Heart right ventricle (tissue), 16 donors: ENCODE measurements at regions not wholly inside any gene's neighbourhood (a gene's known extent, or its start where the extent isn't known, plus 50 kb on each side); places are given as distances from the start of the nearest gene placed in this dataset.

ENCODE experiments used
- ATAC-seq, 8 donors: fragments of 200-7000 bp; cut with Tn5 transposase; one replicate each; pipeline ENCODE4 v1.9.1; 2020; ENCODE audit warnings: mild to moderate bottlenecking in 8 of 8, moderate library complexity in 8 of 8, moderate number of reproducible peaks in 1 of 8
- DNase-seq, 2 donors: peaks; one replicate each; pipeline ENCODE4 v3.0.0-alpha.2; 2020
- H3K27ac ChIP-seq, 10 donors: fragments of 200-600 bp; sonication (generic) in 2 of 10; one replicate each; pipeline versions ENCODE4 v1.5.0 to v1.8.0; 2020 to 2022; ENCODE audit warnings: mild to moderate bottlenecking in 3 of 10
- H3K27me3 ChIP-seq, 7 donors: fragments of 200-600 bp; one replicate each; pipeline ENCODE4 v1.8.0; 2021 to 2022; ENCODE audit warnings: mild to moderate bottlenecking in 2 of 7
- H3K36me3 ChIP-seq, 9 donors: fragments of 200-600 bp; sonication (generic) in 1 of 9; one replicate each; pipeline versions ENCODE4 v1.5.0 to v1.8.0; 2020 to 2022; ENCODE audit warnings: mild to moderate bottlenecking in 2 of 9
- H3K4me1 ChIP-seq, 9 donors: fragments of 200-600 bp; sonication (generic) in 1 of 9; one replicate each; pipeline versions ENCODE4 v1.5.0 to v1.8.0; 2020 to 2022; ENCODE audit warnings: mild to moderate bottlenecking in 4 of 9
- H3K4me3 ChIP-seq, 10 donors: fragments of 200-600 bp; sonication (generic) in 2 of 10; one replicate each; pipeline versions ENCODE4 v1.5.0 to v1.8.0; 2020 to 2022; ENCODE audit warnings: mild to moderate bottlenecking in 7 of 10, moderate library complexity in 2 of 10
- H3K9me3 ChIP-seq, 11 donors: fragments of 200-600 bp in 10 of 11; sonication (generic) in 2 of 11; one replicate each; pipeline versions ENCODE4 v1.5.0 to v1.8.0; 2013 to 2022; ENCODE audit warnings: mild to moderate bottlenecking in 2 of 11, control low read depth in 1 of 11, moderate library complexity in 1 of 11
- WGBS, 2 donors: extraction: QIAGEN DNeasy Blood & Tissue Kit; methylation state at CpG; one replicate each; pipeline ENCODE4 v1.1.7; 2013; ENCODE audit warnings: inconsistent platforms in 1 of 2; 5-methylcytosine and 5-hydroxymethylcytosine counted together
- intact Hi-C, 10 donors: fragments of 100-400 bp; cut with DNase I; formaldehyde crosslinking; loops; one replicate each; pipeline versions ENCODE4 v1.11.1 to v1.14.2; 2022
- TF ChIP-seq, protein P1 (sequence below), 9 donors: fragments of 200-600 bp; sonication (generic) in 2 of 9; IDR thresholded peaks; one replicate each; pipeline versions ENCODE4 v1.5.0 to v1.8.0; 2021 to 2022; ENCODE audit warnings: antibody characterized with exemption in 9 of 9, mild to moderate bottlenecking in 5 of 9, moderate library complexity in 1 of 9
- donor health status: Arrhythmogenic right ventricular cardiomyopathy.
- donor health status: ischemic (EF 13 %, LVEDD 7.1; RV severe dilation, severe dysfunction).
- donor health status: healthy with polysubstance abuse.
- donor health status: DM: no; HTN: yes; CAD: no.
- donor health status: DM: no; HTN: no; CAD: no.
- donor health status: ischemic (EF 25% LVEDD 6.9; RV normal size, moderate dysfunction).
- donor health status: ischemic (EF 25% LVEDD 5.7; RV mildly dilated, moderate dysfunction).
- donor health status: healthy.
- donor health status: DM: yes; HTN: yes; CAD: no.
- donor health status: Ischemic cardiomyopathy.
- donor health status: ischemic (EF 35%, LVEDD 5.7; RV mildly dilated, moderate dysfunction).
- donor health status: nonischemic (EF 11% LVEDD 7.7; RV severe dilation, severe dysfunction).
- donor health status: DM: yes; HTN: yes; CAD: no.
- donor health status: PGD.
- donor health status: ischemic (EF 29% LVEDD 5.4; RV normal size, mild dysfunction).
- donor health status: nonischemic (EF 23%, LVEDD 6.1; RV moderate dilation, normal function).

DNA sequence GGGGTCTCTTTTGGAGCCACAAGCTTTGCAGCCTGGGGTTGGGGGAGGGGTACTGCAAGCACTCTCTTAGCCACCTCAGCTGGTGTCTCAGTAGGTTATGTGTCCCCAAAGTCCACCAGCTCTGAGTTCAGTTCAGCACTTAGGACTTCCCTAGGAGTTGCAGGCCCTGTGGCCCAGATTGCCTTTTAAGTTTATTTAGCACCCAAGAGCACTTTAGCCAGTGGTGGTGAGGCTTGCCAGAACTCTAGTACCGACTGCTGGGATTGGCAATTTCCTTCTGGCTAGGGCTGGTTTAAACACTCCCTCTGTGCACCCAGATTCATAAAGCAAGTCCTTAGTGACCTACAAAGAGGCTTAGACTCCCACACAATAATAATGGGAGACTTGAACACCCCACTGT lies 489.9 kb upstream of the RPS6KA3 start:
- Histone ChIP-seq H3K36me3 (no peaks in the 10 kb centered on the region), H3K27ac (no peak overlapping the region), H3K9me3 (no peaks in the 10 kb centered on the region), H3K4me3 (no peak overlapping the region), H3K4me1 (no peaks in the 10 kb centered on the region), H3K27me3 (no peaks in the 10 kb centered on the region)
- DNase-seq (no peak), ATAC-seq (no peak)
- TF ChIP-seq, protein P1, sequence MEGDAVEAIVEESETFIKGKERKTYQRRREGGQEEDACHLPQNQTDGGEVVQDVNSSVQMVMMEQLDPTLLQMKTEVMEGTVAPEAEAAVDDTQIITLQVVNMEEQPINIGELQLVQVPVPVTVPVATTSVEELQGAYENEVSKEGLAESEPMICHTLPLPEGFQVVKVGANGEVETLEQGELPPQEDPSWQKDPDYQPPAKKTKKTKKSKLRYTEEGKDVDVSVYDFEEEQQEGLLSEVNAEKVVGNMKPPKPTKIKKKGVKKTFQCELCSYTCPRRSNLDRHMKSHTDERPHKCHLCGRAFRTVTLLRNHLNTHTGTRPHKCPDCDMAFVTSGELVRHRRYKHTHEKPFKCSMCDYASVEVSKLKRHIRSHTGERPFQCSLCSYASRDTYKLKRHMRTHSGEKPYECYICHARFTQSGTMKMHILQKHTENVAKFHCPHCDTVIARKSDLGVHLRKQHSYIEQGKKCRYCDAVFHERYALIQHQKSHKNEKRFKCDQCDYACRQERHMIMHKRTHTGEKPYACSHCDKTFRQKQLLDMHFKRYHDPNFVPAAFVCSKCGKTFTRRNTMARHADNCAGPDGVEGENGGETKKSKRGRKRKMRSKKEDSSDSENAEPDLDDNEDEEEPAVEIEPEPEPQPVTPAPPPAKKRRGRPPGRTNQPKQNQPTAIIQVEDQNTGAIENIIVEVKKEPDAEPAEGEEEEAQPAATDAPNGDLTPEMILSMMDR (IDR thresholded peaks at IDR 0.05) = no peak
- WGBS, 2 donors = 83 to 93% methylated on average over 1 of the region's 1 CpG
- intact Hi-C loops = no loop called here

GRCh38 chrX:20753076-20753475 lies 486.4 kb upstream of the RPS6KA3 start:
- no peak overlapping the region for H3K27ac ChIP-seq
- no peaks in the 10 kb centered on the region for H3K27me3 ChIP-seq
- ATAC-seq = no peak
- DNase-seq = no peak
- TF ChIP-seq, protein P1 (IDR thresholded peaks at IDR 0.05) = no peak
- H3K4me1 ChIP-seq = no peaks in the 10 kb centered on the region
- 78 to 80% methylated on average over 3 of the region's 3 CpGs for WGBS, 2 donors
- no peaks in the 10 kb centered on the region for H3K9me3 ChIP-seq
- no peaks in the 10 kb centered on the region for H3K36me3 ChIP-seq
- H3K4me3 ChIP-seq = no peak overlapping the region
- intact Hi-C loops = no loop called here

GRCh38 chrX:20746690-20747089 lies 480.0 kb upstream of the RPS6KA3 start:
- Histone ChIP-seq H3K27ac (no peak overlapping the region), H3K9me3 (no peaks in the 10 kb centered on the region), H3K36me3 (no peaks in the 10 kb centered on the region), H3K4me1 (no peaks in the 10 kb centered on the region), H3K4me3 (no peak overlapping the region), H3K27me3 (no peaks in the 10 kb centered on the region)
- intact Hi-C loops = loop anchor here in 1 of 10 donors (10.0 kb wide), 1 partner anchor 58 kb away; no protein-coding TSS in a partner anchor
- DNase-seq (no peak), ATAC-seq (no peak)
- TF ChIP-seq, protein P1 (IDR thresholded peaks at IDR 0.05) = no peak
- WGBS, 2 donors = 77 to 86% methylated on average over 1 of the region's 1 CpG

DNA sequence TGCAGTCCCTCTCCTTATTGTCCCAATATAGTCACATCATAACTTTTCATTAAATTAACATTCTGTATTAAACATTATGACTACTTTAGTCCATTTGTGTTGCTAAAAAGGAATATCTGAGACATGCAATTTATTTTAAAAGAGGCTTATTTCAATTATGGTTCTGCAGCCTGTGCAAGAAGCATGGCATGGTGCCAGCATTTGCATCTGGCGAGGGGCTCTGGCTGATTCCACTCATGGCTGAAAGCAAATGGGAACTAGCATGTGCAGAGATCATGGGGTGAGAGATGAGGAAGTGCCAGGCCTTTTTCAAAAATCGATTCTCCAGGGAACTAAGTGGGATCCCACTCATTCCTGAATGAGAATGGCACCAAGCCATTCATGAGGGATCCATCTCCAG lies 476.3 kb upstream of the RPS6KA3 start:
- TF ChIP-seq, protein P1 (IDR thresholded peaks at IDR 0.05) = no peak
- Histone ChIP-seq H3K36me3 (no peaks in the 10 kb centered on the region), H3K9me3 (no peaks in the 10 kb centered on the region), H3K27me3 (peaks cover 0 to 6% (median 0%) of the 10 kb centered on the region in 7 donors), H3K27ac (no peak overlapping the region), H3K4me3 (no peak overlapping the region), H3K4me1 (no peaks in the 10 kb centered on the region)
- no peak for DNase-seq
- no peak for ATAC-seq
- intact Hi-C loops = loop anchor here in 1 of 10 donors (10.0 kb wide), 1 partner anchor 62 kb away; no protein-coding TSS in a partner anchor
- 32 to 50% methylated on average over 2 of the region's 2 CpGs for WGBS, 2 donors
